CD4-positive, alpha-beta memory T cell (primary cell): ENCODE measurements at regions not wholly inside any gene's neighbourhood (a gene's known extent, or its start where the extent isn't known, plus 50 kb on each side); places are given as distances from the start of the nearest gene placed in this dataset.

ENCODE experiments used
- CTCF ChIA-PET: fragments of 350-600 bp; sonication (Branson Sonifier 250); formaldehyde crosslinking; loops from one replicate; lab custom pipeline; 2021; ENCODE audit warnings: inconsistent platforms; ENCODE audit not compliant: partially characterized antibody; lab: Charles Lee
- POLR2A ChIA-PET: fragments of 350-600 bp; sonication (Branson Sonifier 250); formaldehyde crosslinking; loops from one replicate; lab custom pipeline; 2021; ENCODE audit not compliant: partially characterized antibody; lab: Charles Lee
- DNase-seq, 5 donors: peaks; one replicate each; pipeline versions ENCODE4 v3.0.0 to v3.0.0-alpha.2; 2020 to 2022; ENCODE audit warnings: mixed read lengths in 1 of 5
- H3K27ac ChIP-seq: one replicate; pipeline ENCODE4 v1.7.0; 2013; ENCODE audit warnings: low read depth, low read length
- H3K27me3 ChIP-seq: 2 replicates; pipeline ENCODE4 v1.7.0; 2013; ENCODE audit warnings: mild to moderate bottlenecking, low read length, moderate library complexity; ENCODE audit not compliant: insufficient read depth
- H3K36me3 ChIP-seq: 2 replicates; pipeline ENCODE4 v1.7.0; 2013; ENCODE audit warnings: mild to moderate bottlenecking, low read length, moderate library complexity; ENCODE audit not compliant: insufficient read depth
- H3K4me1 ChIP-seq: 2 replicates; pipeline ENCODE4 v1.7.0; 2013; ENCODE audit warnings: mild to moderate bottlenecking, low read length, moderate library complexity; ENCODE audit not compliant: insufficient read depth
- H3K4me3 ChIP-seq, 2 donors: one replicate each; pipeline ENCODE4 v1.7.0; 2013; ENCODE audit warnings: low read length in 2 of 2, mild to moderate bottlenecking in 1 of 2
- H3K9me3 ChIP-seq, 2 donors: one replicate each; pipeline ENCODE4 v1.7.0; 2013; ENCODE audit warnings: low read length in 2 of 2, control low read depth in 1 of 2; ENCODE audit not compliant: control insufficient read depth in 1 of 2
- H3K27ac Mint-ChIP-seq, 7 donors: one replicate each; pipeline ENCODE4 v1.8.0; 2020 to 2021; ENCODE audit warnings: mixed read lengths in 7 of 7, mild to moderate bottlenecking in 6 of 7, inconsistent platforms in 3 of 7, moderate library complexity in 3 of 7
- H3K27me3 Mint-ChIP-seq, 2 donors: one replicate each; pipeline ENCODE4 v1.8.0; 2020 to 2021; ENCODE audit warnings: mixed read lengths in 2 of 2
- H3K36me3 Mint-ChIP-seq, 2 donors: one replicate each; pipeline ENCODE4 v1.8.0; 2020 to 2021; ENCODE audit warnings: mixed read lengths in 2 of 2, inconsistent platforms in 1 of 2, mild to moderate bottlenecking in 1 of 2
- H3K4me1 Mint-ChIP-seq, 4 donors: one replicate each; pipeline ENCODE4 v1.8.0; 2020 to 2021; ENCODE audit warnings: mixed read lengths in 4 of 4, mild to moderate bottlenecking in 1 of 4
- H3K4me3 Mint-ChIP-seq, 8 donors: one replicate each; pipeline ENCODE4 v1.8.0; 2020 to 2021; ENCODE audit warnings: mixed read lengths in 8 of 8, mild to moderate bottlenecking in 7 of 8, moderate library complexity in 6 of 8, inconsistent platforms in 3 of 8
- H3K9me3 Mint-ChIP-seq, 8 donors: one replicate each; pipeline ENCODE4 v1.8.0; 2020 to 2021; ENCODE audit warnings: mixed read lengths in 8 of 8, mild to moderate bottlenecking in 5 of 8, inconsistent platforms in 3 of 8, moderate library complexity in 1 of 8
- intact Hi-C: fragments of 100-400 bp; cut with micrococcal nuclease; formaldehyde crosslinking; loops from one replicate; pipeline ENCODE4 v1.15.1; 2023

DNA sequence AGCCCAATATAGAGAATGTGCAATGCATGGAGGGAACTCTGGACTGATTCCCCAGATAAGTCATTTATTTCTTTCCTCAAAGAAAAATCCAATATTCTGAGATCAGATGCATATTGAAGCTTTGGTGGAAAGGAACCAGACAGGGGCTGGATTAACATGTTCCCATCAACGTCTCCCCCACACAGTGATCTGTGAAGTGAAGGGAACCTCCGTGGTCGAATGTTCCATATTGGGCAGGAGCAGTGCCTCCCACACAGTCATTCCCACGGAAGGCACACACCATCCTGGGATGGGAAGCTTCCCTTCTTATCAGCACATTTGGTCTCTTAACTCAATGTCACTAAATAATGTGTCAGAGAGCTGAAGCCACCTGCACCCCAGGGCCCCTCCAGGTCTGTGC, 247.1 kb downstream of the BCL11B start:
- H3K4me3 Mint-ChIP-seq: no peak overlapping the region
- Histone ChIP-seq H3K36me3 (no peaks in the 10 kb centered on the region), H3K4me1 (peaks cover 9% of the 10 kb centered on the region), H3K9me3 (no peaks in the 10 kb centered on the region), H3K27ac (no peak overlapping the region), H3K27me3 (no peaks in the 10 kb centered on the region), H3K4me3 (no peak overlapping the region)
- peak overlapping the region in 1 of 7 donors; percentile 32 for H3K27ac Mint-ChIP-seq
- peaks cover 0 to 8% (median 3%) of the 10 kb centered on the region in 8 donors for H3K9me3 Mint-ChIP-seq
- DNase-seq: no peak
- POLR2A ChIA-PET: no interaction called here
- intact Hi-C loops: no loop called here
- CTCF ChIA-PET: no interaction called here
- peaks cover 20 to 36% (median 30%) of the 10 kb centered on the region in 4 donors for H3K4me1 Mint-ChIP-seq
- no peaks in the 10 kb centered on the region for H3K27me3 Mint-ChIP-seq
- H3K36me3 Mint-ChIP-seq: peaks cover 1 to 4% of the 10 kb centered on the region in 2 donors

DNA sequence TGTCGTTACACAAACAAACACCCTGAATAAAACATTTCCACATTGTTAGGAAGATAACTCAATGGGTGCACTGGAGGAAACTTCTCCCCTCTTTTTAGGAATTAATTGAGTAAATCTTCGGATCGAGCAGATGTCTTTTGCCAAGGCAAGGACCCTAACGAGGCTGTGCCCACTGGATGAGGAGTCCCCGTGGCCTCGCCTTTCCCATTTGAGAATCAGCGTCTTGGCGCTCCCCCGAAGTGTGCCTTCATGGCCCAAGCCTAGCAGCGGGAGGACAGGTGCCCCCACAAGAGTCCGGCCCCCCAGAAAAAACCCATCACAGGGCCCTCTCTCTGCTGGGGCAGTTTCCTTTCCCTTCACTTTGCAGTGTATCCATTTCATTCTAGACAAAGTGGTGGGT, 246.6 kb downstream of the BCL11B start:
- H3K4me3 ChIP-seq: no peak overlapping the region
- intact Hi-C loops: no loop called here
- no peak for DNase-seq
- Mint-ChIP-seq H3K9me3 (peaks cover 0 to 8% (median 3%) of the 10 kb centered on the region in 8 donors), H3K36me3 (peaks cover 1 to 4% of the 10 kb centered on the region in 2 donors), H3K4me1 (peaks cover 16 to 31% (median 25%) of the 10 kb centered on the region in 4 donors), H3K27ac (peak overlapping the region in 1 of 7 donors; percentile 25), H3K4me3 (no peak overlapping the region), H3K27me3 (no peaks in the 10 kb centered on the region)
- H3K36me3 ChIP-seq: no peaks in the 10 kb centered on the region
- no peak overlapping the region for H3K27ac ChIP-seq
- no peaks in the 10 kb centered on the region for H3K27me3 ChIP-seq
- ChIA-PET CTCF (no interaction called here), POLR2A (no interaction called here)
- no peaks in the 10 kb centered on the region for H3K9me3 ChIP-seq
- peaks cover 9% of the 10 kb centered on the region for H3K4me1 ChIP-seq

DNA sequence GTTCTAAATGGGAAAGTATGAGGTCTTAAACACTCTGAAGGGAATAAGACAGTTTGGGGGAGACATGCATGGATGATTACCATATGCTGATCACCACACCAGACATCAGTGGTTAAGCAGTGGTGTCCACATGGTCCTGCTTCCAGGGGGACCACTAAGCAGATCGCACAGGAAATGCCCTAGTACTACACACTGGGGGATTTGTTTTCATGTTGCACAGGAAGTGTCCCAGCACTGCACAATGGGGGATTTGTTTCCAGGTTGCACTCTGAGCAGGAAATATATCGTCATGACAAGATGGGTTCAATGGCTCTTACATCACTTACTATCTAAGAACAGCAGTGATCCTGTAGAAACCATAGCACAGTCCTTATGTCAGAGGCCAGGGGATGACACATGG, 245.5 kb downstream of the BCL11B start:
- Mint-ChIP-seq H3K27me3 (no peaks in the 10 kb centered on the region), H3K4me1 (peaks cover 11 to 21% (median 16%) of the 10 kb centered on the region in 4 donors), H3K4me3 (no peak overlapping the region), H3K36me3 (peaks cover 1 to 4% of the 10 kb centered on the region in 2 donors), H3K9me3 (peaks cover 0 to 8% (median 3%) of the 10 kb centered on the region in 8 donors), H3K27ac (peak overlapping the region in 1 of 7 donors; percentile 2)
- no peaks in the 10 kb centered on the region for H3K9me3 ChIP-seq
- no peaks in the 10 kb centered on the region for H3K27me3 ChIP-seq
- no peak overlapping the region for H3K4me3 ChIP-seq
- ChIA-PET POLR2A (interaction anchor here (0.6 kb wide), 1 partner anchor 198 kb away, joined by 3 read pairs; no protein-coding TSS in a partner anchor), CTCF (no interaction called here)
- H3K27ac ChIP-seq: no peak overlapping the region
- intact Hi-C loops: no loop called here
- peak in 1 of 5 donors; percentile 4 for DNase-seq
- H3K4me1 ChIP-seq: peaks cover 9% of the 10 kb centered on the region
- H3K36me3 ChIP-seq: no peaks in the 10 kb centered on the region

DNA sequence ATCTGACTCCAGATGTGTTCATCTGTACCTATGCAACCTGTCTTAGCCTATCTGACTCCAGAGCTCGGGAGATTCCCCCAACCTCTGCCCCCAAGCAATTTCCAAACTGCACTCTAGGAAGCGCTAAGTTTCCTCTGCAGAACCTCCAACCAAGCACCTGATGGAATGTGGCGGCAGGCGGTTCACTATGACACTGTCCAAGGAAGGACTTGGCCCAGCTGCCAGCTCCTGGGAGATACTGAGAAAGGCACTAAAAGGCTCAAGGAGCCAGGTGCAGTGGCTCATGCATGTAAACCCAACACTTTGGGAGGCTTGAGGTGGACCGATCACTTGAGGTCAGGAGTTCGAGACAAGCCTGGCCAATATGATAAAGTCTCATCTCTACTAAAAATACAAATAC, 244.0 kb downstream of the BCL11B start:
- intact Hi-C loops: no loop called here
- Mint-ChIP-seq H3K9me3 (peaks cover 0 to 3% (median 0%) of the 10 kb centered on the region in 8 donors), H3K4me1 (peaks cover 3 to 9% (median 7%) of the 10 kb centered on the region in 4 donors), H3K27me3 (no peaks in the 10 kb centered on the region), H3K36me3 (no peaks in the 10 kb centered on the region), H3K4me3 (no peak overlapping the region), H3K27ac (no peak overlapping the region)
- H3K27me3 ChIP-seq: no peaks in the 10 kb centered on the region
- no peak overlapping the region for H3K4me3 ChIP-seq
- H3K9me3 ChIP-seq: no peaks in the 10 kb centered on the region
- no peaks in the 10 kb centered on the region for H3K4me1 ChIP-seq
- no peak for DNase-seq
- no peak overlapping the region for H3K27ac ChIP-seq
- ChIA-PET POLR2A (no interaction called here), CTCF (no interaction called here)
- H3K36me3 ChIP-seq: no peaks in the 10 kb centered on the region

DNA sequence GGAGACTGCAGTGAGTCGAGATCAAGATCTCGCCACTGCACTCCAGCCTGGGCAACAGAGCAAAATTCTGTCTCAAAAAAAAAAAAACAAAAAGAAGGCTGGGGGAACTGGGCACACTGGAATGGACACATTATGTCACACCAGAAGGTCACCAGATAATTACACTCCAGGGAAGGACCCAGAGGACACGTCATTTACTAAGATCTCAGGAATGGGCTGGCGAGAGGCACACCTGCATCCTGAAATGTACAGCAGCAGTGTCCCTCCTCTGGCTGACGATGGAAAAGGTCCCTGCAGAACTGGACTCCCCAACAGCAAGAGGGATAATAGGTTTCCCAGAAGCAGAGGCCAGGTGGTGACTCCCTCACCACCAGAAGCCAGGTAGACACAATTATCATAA, 243.5 kb downstream of the BCL11B start:
- H3K4me1 Mint-ChIP-seq: peaks cover 3 to 9% (median 7%) of the 10 kb centered on the region in 4 donors

DNA sequence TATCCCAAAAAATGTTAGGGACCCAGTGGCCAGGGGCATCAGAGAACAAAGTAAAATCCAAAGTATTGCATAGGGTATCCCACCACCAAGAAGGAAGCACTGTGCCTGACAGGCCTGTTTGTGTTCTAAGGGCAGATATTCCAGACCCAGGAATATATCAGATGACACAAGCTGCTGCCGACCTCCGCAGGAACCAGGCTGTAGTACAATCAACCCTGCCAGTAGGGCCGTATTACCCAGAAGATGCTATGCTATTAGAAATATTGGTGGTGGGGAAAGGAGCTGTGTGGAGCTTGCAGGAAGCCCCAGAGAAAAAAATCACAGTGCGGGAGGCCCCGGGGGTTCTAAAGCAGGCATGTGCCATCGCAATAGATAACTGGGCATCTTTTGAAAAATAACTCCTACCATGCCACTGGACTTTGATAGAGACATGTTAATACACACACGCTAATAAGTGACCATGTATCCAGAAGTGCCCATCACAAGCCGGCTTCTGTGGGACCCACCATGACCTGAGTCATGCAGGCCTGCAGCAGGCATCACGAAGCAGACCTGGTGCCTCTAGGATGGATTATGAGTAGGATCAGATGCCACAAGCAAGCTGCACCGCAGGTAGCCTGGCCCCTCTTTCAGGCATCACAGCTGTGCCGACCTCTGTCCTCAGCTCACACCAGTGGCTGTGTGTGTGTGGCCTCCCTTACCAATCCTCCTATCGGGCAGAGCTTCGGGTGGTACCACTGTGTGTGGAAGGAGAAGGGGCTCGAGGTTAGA, 242.7 kb downstream of the BCL11B start:
- Mint-ChIP-seq H3K4me3 (no peak overlapping the region), H3K27me3 (no peaks in the 10 kb centered on the region), H3K27ac (peak overlapping the region in 1 of 7 donors; percentile 72), H3K9me3 (peaks cover 0 to 2% (median 0%) of the 10 kb centered on the region in 8 donors), H3K4me1 (peaks cover 3 to 9% (median 7%) of the 10 kb centered on the region in 4 donors), H3K36me3 (no peaks in the 10 kb centered on the region)
- ChIA-PET POLR2A (no interaction called here), CTCF (no interaction called here)
- Histone ChIP-seq H3K9me3 (no peaks in the 10 kb centered on the region), H3K4me3 (no peak overlapping the region), H3K27me3 (no peaks in the 10 kb centered on the region), H3K27ac (no peak overlapping the region), H3K36me3 (no peaks in the 10 kb centered on the region), H3K4me1 (no peaks in the 10 kb centered on the region)
- no peak for DNase-seq
- intact Hi-C loops: no loop called here

More for the DNA sequence above, 243.5 kb downstream of the BCL11B start:
- H3K9me3 Mint-ChIP-seq: peaks cover 0 to 3% (median 0%) of the 10 kb centered on the region in 8 donors
- H3K4me3 Mint-ChIP-seq: no peak overlapping the region
- no peak overlapping the region for H3K4me3 ChIP-seq
- intact Hi-C loops: no loop called here
- H3K27me3 ChIP-seq: no peaks in the 10 kb centered on the region
- peak overlapping the region in 1 of 7 donors; percentile 7 for H3K27ac Mint-ChIP-seq
- H3K9me3 ChIP-seq: no peaks in the 10 kb centered on the region
- H3K36me3 ChIP-seq: no peaks in the 10 kb centered on the region
- ChIA-PET CTCF (no interaction called here), POLR2A (no interaction called here)
- no peaks in the 10 kb centered on the region for H3K36me3 Mint-ChIP-seq
- H3K27ac ChIP-seq: no peak overlapping the region
- DNase-seq: no peak
- H3K4me1 ChIP-seq: no peaks in the 10 kb centered on the region
- no peaks in the 10 kb centered on the region for H3K27me3 Mint-ChIP-seq

DNA sequence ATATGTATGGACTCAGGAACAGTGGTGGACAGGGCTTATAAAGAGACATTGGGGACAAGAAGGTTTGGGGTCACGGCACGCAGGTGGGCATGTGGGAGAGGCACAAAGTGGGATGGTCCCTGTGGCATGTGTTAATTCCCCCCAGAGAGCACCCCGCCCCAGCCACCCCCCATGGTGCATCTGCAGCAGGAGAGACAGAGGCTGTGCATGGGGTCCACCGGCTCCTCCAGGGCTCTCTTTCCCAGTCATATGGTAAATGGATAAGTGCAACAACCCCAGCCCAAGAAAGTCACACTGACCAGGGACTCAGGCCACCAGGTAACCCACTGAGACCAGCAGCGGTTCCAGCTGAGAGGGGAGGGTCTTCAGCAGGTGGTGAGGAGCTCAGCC, 242.1 kb downstream of the BCL11B start:
- no peaks in the 10 kb centered on the region for H3K27me3 Mint-ChIP-seq
- Histone ChIP-seq H3K36me3 (no peaks in the 10 kb centered on the region), H3K27me3 (no peaks in the 10 kb centered on the region), H3K4me3 (no peak overlapping the region), H3K9me3 (no peaks in the 10 kb centered on the region), H3K27ac (no peak overlapping the region), H3K4me1 (no peaks in the 10 kb centered on the region)
- peaks cover 0 to 2% (median 0%) of the 10 kb centered on the region in 8 donors for H3K9me3 Mint-ChIP-seq
- CTCF ChIA-PET: no interaction called here
- intact Hi-C loops: no loop called here
- POLR2A ChIA-PET: no interaction called here
- H3K36me3 Mint-ChIP-seq: no peaks in the 10 kb centered on the region
- no peak for DNase-seq
- H3K4me3 Mint-ChIP-seq: no peak overlapping the region
- H3K4me1 Mint-ChIP-seq: peaks cover 3 to 9% (median 7%) of the 10 kb centered on the region in 4 donors
- H3K27ac Mint-ChIP-seq: no peak overlapping the region
